HG03575 (cell line): ENCODE measurements at regions not wholly inside any gene's neighbourhood (a gene's known extent, or its start where the extent isn't known, plus 50 kb on each side); places are given as distances from the start of the nearest gene placed in this dataset.
"Not testable (repeated sequence)": the region's sequence is repeated elsewhere in the genome, so short reads cannot be mapped to it uniquely, and the experiment has no call there.

Experiments used
- ATAC-seq: cut with Tn5 transposase; IDR thresholded peaks from one replicate; pipeline ENCODE4 v1.9.1; 2021; ENCODE audit not compliant: unreplicated experiment, insufficient number of reproducible peaks, low FRiP score; ENCODE audit errors: extremely low read depth

DNA sequence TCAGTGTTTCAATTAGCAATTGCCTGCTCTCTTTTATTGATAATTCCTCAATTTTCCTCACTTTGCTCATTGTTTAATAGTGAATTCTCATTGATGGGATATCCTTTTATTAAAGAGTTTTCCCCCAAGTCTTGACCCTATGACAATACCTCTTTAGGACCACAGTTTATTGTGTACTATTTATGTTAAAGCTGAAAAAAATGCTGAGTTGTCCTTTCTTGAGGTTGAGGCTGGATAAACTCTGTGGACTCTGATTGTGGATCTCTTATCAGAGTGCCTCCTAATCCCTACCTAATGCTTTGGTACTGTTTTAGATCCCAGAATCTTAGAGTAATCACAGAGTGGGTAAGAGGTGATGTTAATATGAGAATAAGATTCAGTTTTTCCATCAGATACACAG, 416.3 kb upstream of the GBE1 start:
- no peak for ATAC-seq

DNA sequence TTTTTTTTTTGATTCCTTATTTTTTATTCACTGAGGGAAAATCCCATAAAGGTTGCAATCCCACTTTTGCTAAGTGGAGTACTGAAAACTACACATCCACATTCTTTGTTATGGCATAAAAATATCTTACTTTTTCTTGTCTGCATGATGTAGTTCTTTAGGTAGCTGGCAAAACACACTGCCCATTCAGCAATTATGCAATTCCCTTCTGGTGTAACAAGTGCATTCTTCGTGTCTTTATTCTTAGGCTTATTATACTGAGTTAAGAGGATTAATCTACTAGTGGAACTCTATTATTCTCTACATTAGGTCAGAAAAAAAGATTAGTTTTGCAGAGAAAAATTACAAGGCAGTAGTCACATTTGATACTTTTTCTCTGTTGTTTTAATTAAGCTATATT, 403.8 kb upstream of the GBE1 start:
- no peak for ATAC-seq

GRCh38 chr3:82163907-82164520, 402.6 kb upstream of the GBE1 start:
- no peak for ATAC-seq

DNA sequence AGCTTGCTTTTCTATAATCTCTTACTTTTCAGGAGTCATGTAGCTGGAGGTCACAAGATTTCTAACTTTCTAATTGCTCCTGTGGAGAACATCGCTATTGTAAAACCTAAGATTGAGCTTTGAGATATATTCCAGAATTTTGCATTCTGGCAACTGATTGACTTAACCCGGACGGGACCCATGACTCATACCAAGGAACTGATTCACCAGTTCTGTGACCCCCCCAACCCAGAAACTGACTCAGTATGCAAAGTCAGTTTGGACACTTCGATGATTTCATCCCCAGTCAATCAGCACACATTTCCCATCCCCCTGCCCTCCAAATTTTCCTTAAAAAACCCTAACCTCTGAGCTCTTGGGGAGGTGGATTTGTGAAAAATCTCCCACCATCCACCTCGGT, 396.5 kb upstream of the GBE1 start:
- no peak for ATAC-seq

GRCh38 chr3:82153892-82154291, 392.4 kb upstream of the GBE1 start:
- ATAC-seq, result not testable (repeated sequence)

DNA sequence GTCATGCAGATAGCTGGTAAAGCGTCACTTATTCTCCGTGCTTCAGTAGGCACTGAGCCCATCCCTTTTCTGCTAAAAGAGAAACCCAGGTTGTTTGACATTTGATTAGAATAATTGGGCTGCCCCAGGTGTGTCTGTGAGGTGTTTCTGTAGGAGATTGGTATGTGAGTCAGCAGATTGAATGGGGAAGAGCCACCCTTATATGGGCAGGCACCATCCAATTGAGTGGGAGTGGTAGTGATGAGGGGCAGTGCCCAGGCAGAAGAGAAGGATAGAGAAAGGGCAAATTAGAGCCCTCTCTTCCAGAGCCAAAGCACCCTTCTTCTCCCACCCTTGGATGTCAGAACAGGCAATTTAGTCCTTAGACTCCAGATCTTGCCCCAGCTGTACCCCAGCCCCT, 384.3 kb upstream of the GBE1 start:
- ATAC-seq, result no peak

GRCh38 chr3:82144811-82145210, 383.4 kb upstream of the GBE1 start:
- no peak for ATAC-seq

DNA sequence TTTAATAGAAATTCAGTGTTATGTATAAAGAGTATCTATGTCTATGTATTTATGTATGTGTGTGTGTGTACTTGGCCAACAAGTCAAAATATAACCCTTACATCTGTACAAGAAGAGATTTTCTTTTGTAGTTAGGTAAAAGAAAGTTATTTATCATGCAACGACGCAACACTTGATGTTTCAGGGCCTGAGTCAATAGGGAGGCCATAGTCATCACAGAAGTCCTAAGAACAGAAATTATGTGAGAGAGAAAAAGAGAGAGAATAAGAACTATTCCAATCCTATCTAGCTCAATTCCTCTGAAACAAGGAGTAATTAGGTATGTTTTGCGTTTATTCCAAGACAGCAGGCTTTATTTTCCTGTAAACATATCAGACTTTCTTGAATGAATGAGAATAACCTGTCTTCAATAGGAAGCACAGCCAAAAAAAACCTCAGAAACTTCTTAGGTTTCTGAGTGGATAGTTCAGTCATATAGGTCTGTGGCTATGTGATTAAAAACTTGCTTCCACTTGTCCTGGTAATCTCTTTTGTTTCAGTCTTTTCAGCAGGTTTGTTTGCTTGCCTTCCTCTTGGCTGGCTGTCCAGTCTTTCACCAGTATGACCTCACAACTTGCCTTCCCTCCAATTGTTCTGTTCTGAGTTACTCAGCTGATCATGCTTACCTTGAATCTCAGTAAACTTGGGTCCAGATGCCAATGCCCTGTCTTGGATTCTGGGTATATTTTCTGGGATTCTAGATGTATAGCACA, 382.4 kb upstream of the GBE1 start:
- no peak for ATAC-seq

GRCh38 chr3:82141592-82141991, 380.1 kb upstream of the GBE1 start:
- ATAC-seq, result no peak

GRCh38 chr3:82137861-82138260, 376.4 kb upstream of the GBE1 start:
- no peak for ATAC-seq

- no peak for ATAC-seq
These were observed 375.6 kb upstream of the GBE1 start for GRCh38 chr3:82137050-82137449.

DNA sequence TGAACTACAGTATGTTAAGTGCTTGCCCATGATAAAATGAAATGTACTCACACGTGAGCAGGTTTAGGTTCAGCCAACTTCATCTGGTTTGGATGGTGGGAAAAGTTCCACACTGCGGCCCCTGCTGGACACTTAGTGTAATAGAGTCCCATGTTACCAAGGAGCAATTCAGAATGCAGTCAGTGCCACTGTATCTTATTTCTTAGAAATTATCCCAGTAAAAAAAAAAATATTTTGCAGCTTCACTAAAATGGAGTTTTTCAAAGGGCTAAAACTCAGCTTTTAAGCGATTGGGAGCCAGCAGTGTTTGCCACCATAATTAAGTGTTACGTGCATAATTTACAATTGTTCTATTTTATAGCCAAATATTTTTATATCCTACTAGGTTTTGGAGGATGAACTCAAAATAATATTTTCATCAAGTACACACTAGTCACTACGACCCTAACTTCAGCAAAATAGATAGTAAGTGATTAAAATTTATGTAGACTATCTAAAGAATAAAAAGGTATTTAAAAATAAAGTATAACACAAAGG, 371.7 kb upstream of the GBE1 start:
- ATAC-seq, result peak; percentile 83

DNA sequence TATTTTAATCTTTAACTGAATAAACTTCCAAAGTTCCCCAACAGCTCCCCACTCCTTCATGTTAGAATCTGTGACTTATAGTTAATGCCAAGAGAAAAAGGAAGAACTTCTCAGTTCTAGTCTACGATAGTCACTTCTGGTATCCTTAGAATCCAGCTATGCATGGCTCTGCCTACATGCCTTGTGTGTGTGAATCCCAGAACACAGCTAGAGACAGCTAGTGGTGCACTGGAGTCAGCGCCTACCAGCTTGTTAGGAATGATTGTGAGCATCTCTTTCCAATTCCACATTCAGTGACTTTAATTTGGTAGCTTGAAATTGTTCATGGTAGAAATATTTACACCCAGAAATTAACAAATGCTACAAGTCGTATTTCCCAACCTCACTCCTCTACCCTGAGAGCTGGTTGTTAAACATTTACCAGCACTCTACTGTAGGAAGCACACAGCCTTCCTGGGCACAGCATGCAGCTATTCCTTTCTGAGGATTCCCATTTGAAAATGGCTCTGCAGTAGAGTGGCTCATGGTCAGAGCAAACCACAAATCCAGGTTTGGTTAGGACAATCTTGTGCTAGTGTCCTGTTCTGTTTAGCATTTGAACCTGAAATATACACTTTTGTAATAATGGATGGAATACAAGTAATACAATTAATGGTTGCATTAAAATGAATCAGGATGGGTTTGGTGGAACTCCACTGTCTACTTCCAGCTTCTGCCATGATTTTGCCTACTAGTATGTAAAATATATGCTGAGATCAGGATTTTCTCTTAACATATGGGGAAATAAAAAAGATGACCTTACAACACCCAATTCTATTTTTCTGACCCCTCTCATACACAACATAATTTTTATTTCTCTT, 371.0 kb upstream of the GBE1 start:
- no peak for ATAC-seq

- no peak for ATAC-seq
These were observed 368.6 kb upstream of the GBE1 start for GRCh38 chr3:82130046-82130445.

DNA sequence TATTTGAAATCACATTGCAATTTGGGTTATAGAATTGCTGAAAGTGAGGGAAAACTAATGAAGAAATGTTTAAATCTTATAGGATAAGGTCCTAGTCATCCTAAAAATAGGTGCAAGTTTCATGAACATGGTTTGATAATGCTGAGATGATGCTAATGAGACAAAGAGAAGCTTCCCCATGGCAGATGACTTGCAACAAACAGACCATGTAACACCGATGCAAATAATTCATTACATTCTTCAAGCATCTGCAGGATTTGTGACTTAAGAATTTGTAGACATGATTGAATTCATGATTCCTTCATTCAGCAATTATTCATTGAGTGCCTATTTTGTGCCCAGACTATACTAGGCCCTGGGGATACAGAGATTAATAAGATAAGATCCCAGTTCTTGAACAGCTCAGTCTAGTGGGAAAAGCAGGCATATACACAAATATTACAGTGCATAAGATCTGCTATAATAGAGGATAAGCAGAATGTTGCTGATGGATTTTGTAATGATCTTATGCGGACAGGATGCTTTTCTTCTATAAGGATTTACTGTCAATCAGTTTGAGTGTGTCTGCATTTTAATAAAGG, 367.9 kb upstream of the GBE1 start:
- ATAC-seq, result no peak

DNA sequence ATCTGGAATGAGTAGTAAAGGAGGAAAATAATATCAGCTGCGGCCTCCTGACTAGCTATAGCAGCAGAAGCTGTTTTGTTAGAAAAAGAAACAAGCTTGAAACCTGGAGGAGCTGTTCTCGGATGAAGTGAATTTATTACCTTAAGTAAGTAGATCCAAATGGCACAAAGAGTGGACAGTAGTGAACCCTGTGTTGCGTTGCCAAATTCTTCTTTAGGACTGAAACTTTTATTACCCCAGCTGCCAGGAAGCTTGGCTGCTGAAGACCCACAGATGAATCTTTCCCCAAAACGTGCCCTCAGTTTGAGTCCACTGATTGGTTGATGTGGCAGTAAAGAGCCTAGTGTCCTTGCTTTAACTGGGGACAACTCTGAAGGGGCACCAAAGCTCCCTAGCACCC, 366.8 kb upstream of the GBE1 start:
- no peak for ATAC-seq

DNA sequence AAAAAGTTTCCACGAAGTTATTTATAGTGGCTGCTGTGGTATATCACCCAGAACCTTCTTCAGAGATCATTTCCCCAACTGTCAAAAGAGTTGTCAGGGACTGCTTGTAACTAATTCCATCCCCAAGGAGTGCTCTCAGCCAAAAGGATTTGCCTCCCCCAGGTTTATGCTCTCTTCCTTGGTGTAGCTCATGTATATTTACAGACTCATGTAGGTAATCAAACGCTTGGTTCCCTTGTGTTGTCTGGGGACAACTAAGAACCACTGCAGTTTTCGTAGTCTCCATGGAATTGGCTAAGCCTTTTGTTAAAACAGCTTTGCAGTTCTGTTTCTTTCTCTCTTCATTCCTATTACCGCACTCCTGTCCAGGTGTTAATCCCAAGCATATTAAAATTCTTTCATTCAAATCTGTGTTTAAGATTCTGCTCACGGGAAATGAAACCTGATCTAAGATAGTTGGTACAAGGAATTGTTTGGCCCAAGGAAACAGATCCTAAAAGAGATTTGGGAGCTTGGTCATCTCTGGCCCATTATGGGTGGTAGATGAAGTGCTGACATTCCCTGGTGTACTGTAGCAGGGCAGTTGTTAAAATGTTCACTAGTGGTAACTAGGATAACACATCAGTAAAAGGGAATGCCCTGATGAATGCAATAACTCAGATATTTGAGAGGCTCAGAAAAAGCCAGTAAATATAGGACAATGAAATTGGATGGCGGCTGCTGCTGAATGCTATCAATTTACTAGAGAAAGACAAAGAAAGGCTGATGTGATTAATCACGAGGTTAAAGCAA, 361.3 kb upstream of the GBE1 start:
- no peak for ATAC-seq

- ATAC-seq, result no peak
These were observed 353.1 kb upstream of the GBE1 start for GRCh38 chr3:82114589-82114988.

DNA sequence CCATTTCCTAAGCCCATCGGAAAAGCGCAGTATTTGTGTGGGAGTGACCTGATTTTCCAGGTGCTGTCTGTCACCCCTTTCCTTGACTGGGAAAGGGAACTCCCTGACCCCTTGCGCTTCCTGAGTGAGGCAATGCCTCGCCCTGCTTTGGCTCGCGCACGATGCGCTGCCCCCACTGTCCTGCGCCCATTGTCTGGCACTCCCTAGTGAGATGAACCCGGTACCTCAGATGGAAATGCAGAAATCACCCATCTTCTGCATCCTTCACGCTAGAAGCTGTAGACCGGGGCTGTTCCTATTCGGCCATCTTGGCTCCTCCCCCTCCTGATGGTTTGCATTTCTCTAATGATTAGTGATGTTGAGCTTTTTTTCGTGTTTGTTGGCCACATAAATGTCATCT, 349.3 kb upstream of the GBE1 start:
- ATAC-seq, result not testable (repeated sequence)
